ENCODE measurements at regions not wholly inside any gene's neighbourhood (a gene's known extent, or its start where the extent isn't known, plus 50 kb on each side); places are given as distances from the start of the nearest gene placed in this dataset.

DNA sequence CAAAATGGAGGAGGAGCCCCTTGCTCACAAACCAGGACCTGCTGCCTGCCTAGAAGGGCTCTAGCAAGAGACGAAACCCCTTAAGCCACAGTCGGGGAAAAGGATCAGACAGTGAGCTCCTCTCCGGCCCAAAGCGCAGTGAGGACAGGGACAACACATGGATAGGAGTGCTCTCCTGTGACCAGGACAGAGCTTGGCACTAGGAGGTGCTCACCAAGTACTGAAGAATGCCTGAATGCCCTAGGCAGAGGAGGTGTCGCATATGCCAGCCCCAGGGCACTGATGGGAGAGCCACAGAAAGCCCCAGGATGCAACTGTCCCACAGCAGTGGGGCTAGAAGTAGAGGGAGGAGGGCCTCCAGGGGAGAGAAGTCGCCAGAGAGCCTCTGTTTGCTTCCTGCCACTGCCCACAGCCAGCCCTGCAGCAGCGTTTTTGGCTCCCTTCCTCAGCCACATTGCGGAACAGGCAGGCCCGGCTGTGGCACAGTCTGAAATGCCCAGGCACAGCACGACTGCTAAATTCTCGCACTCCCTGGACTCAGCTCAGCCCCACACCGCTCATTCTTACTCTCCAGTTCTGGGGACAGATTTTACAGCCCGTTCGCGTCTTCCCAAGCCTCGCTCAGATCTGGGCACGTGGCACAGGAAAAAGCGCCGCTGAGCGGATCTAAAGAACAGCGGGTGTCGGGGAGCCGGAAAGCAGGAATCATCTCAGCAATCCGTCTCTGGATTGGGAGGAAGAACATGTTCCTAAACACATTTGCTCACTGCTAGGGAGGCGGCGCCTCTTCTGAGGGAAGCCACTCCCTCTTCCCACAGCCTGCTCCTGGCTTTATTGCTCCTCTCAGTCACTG, 98.7 kb upstream of the POU3F3 start:
- TF ChIP-seq, protein P1, sequence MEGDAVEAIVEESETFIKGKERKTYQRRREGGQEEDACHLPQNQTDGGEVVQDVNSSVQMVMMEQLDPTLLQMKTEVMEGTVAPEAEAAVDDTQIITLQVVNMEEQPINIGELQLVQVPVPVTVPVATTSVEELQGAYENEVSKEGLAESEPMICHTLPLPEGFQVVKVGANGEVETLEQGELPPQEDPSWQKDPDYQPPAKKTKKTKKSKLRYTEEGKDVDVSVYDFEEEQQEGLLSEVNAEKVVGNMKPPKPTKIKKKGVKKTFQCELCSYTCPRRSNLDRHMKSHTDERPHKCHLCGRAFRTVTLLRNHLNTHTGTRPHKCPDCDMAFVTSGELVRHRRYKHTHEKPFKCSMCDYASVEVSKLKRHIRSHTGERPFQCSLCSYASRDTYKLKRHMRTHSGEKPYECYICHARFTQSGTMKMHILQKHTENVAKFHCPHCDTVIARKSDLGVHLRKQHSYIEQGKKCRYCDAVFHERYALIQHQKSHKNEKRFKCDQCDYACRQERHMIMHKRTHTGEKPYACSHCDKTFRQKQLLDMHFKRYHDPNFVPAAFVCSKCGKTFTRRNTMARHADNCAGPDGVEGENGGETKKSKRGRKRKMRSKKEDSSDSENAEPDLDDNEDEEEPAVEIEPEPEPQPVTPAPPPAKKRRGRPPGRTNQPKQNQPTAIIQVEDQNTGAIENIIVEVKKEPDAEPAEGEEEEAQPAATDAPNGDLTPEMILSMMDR (IDR thresholded peaks at IDR 0.05 in 8 of 11, conservative IDR thresholded peaks at IDR 0.05 in 3 of 11): no peak
- no peak for TF ChIP-seq POLR2A (IDR thresholded peaks at IDR 0.05)

All from spleen (tissue), 7 donors.